SK-N-SH (cell line): ENCODE measurements at regions not wholly inside any gene's neighbourhood (a gene's known extent, or its start where the extent isn't known, plus 50 kb on each side); places are given as distances from the start of the nearest gene placed in this dataset.
"Not testable (repeated sequence)": the region's sequence is repeated elsewhere in the genome, so short reads cannot be mapped to it uniquely, and the experiment has no call there.

ENCODE experiments used
- CHD2 ChIP-seq: fragments of 150-350 bp; IDR thresholded peaks from 2 replicates; pipeline ENCODE4 v1.6.1; 2018; ENCODE audit warnings: low read length; ENCODE audit not compliant: partially characterized antibody
- CTCF ChIP-seq: fragments of 200-600 bp; sonication (generic); IDR thresholded peaks from 2 replicates; pipeline ENCODE4 v1.6.1; 2017; ENCODE audit warnings: antibody characterized with exemption, mild to moderate bottlenecking, moderate library complexity
- ELF1 ChIP-seq: IDR thresholded peaks from 2 replicates; pipeline ENCODE4 v1.4.0; 2012
- EP300 ChIP-seq, 2 experiments: IDR thresholded peaks; 2 replicates each; pipeline versions ENCODE4 v1.4.0 to v1.6.1; 2012; ENCODE audit warnings: borderline replicate concordance in 1 of 2, low read depth in 1 of 2, low read length in 1 of 2
- EZH2phosphoT487 ChIP-seq: fragments of 200-600 bp; sonication (generic); IDR thresholded peaks from 2 replicates; pipeline ENCODE4 v1.6.1; 2017; ENCODE audit warnings: low read depth, mixed run types, mild to moderate bottlenecking, antibody characterized with exemption, moderate library complexity, borderline replicate concordance
- IRF3 ChIP-seq: fragments of 150-350 bp; IDR thresholded peaks from 2 replicates; pipeline ENCODE4 v1.6.1; 2016; ENCODE audit warnings: mild to moderate bottlenecking, low read depth, low read length
- JUND ChIP-seq: IDR thresholded peaks from 2 replicates; pipeline ENCODE4 v1.4.0; 2012
- PBX3 ChIP-seq: IDR thresholded peaks from 2 replicates; pipeline ENCODE4; 2012
- REST ChIP-seq: IDR thresholded peaks from 2 replicates; pipeline ENCODE4 v1.6.1; 2012; ENCODE audit warnings: mild to moderate bottlenecking, low read depth, low read length, moderate library complexity
- RFX5 ChIP-seq: IDR thresholded peaks from 2 replicates; pipeline ENCODE4 v1.6.1; 2012; ENCODE audit warnings: mild to moderate bottlenecking, improper control_type of control experiment, low read length
- TAF1 ChIP-seq: IDR thresholded peaks from 2 replicates; pipeline ENCODE4 v1.6.1; 2012; ENCODE audit warnings: low read depth, mild to moderate bottlenecking, low read length, moderate library complexity, borderline replicate concordance
- USF2 ChIP-seq: fragments of 150-350 bp; IDR thresholded peaks from 2 replicates; pipeline ENCODE4 v1.6.1; 2017; ENCODE audit warnings: antibody characterized with exemption, low read length, low read depth, borderline replicate concordance
- TF ChIP-seq, protein P1 (sequence below): IDR thresholded peaks from 2 replicates; pipeline ENCODE4 v1.4.0; 2012; ENCODE audit warnings: low read depth, borderline replicate concordance
- TF ChIP-seq, protein P2 (sequence below): IDR thresholded peaks from 2 replicates; pipeline ENCODE4 v1.4.0; 2012; ENCODE audit warnings: low read depth

- not testable (repeated sequence) for TF ChIP-seq CTCF; REST; EZH2phosphoT487; JUND; ELF1; IRF3; EP300 (IDR thresholded peaks at IDR 0.05; ENCODE audit: borderline replicate concordance in 1 of 2, low read depth in 1 of 2, low read length in 1 of 2); RFX5; CHD2; USF2; TAF1; PBX3
- TF ChIP-seq, protein P1, sequence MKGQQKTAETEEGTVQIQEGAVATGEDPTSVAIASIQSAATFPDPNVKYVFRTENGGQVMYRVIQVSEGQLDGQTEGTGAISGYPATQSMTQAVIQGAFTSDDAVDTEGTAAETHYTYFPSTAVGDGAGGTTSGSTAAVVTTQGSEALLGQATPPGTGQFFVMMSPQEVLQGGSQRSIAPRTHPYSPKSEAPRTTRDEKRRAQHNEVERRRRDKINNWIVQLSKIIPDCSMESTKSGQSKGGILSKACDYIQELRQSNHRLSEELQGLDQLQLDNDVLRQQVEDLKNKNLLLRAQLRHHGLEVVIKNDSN, result not testable (repeated sequence)
- TF ChIP-seq, protein P2, sequence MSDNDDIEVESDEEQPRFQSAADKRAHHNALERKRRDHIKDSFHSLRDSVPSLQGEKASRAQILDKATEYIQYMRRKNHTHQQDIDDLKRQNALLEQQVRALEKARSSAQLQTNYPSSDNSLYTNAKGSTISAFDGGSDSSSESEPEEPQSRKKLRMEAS, result not testable (repeated sequence)
These were observed 95.1 kb upstream of the TAS2R1 start for GRCh38 chr5:9725265-9725664.
